ENCODE measurements at regions not wholly inside any gene's neighbourhood (a gene's known extent, or its start where the extent isn't known, plus 50 kb on each side); places are given as distances from the start of the nearest gene placed in this dataset.

DNA sequence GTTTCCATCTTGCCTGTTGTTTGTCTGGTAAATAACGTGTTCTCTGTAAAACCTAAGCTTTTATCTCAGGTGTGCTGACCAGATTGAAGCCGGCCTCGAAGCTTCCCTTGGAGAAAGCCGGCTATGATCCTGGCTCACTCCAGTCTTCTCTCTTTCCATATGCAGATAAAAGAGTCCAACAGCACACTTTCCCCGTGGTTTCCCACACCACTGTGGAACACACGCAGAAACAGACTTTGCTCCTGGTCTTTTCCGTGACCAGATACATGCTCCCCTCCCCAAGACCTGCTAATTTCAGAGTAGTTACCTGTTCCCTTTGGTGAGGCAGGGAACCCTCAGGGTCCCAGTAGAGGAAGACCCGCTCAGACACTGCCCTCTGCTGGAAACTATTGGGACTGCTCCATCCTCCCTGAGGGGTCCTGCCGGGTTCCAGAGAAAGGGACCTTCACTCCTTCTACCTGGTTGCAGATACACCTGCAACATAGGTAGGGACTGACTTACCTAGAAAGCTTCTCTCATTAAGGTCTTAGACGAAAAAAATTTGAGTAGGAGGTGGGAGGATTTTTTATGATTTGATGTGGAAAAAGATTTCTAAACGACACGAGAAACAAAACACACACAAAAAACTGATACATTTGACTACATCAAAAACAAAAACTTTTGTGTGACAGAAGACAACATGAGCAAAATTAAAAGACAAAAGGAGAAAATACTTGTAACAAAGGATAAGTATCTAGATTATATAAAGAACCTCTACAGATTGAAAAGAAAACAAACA, 415.4 kb upstream of the CCDC196 start:
- no peaks in the 10 kb centered on the region for H3K9me3 Mint-ChIP-seq
- H3K4me1 Mint-ChIP-seq: no peaks in the 10 kb centered on the region
- H3K27me3 Mint-ChIP-seq: peaks cover 6% of the 10 kb centered on the region
- H3K4me3 Mint-ChIP-seq: no peak overlapping the region
- peak; percentile 78 for DNase-seq
- no peaks in the 10 kb centered on the region for H3K36me3 Mint-ChIP-seq (ENCODE audit: low read depth)
- peak; percentile 66 for ATAC-seq
- no peak overlapping the region for H3K27ac Mint-ChIP-seq

DNA sequence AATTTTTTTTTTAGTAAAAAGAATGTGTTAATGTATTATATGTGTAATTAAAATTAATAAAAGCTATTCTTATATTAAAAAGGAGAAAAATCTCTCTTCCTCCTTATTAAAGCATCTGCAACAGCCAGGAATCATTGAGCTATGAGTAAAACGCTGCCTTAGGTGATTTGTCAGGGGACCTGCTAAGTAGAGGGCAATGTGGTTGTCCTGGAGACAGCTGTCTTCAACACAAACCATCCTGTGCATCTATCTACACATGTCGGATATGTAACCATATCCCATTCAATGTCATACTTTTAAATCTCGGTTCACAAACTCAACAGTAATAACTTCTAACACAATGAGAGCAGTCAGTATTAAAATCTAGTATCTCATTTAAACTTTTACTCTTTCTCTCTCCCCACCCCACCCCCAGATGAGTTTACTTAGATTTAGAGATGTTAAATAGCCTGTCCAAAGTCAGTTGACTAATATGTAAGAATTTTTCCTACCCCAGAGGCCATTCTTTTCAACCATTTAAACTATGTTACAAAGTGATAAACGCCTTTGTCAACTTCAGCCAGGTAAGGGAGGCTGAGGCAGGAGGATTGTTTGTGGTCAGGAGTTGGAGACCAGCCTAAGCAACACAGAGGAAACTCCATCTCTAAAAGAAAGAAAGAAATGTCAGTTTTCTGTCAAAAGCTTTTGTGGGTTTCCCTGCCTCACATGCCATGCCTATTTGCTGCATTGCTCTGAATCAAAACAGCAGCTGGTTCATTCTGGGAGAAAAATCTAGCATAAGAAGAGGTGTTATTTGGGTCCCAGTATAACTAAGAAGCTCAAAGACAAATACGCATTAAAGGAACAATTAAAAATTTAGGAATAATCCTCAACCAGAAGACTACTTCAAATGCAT, 413.7 kb upstream of the CCDC196 start:
- H3K36me3 Mint-ChIP-seq (ENCODE audit: low read depth): no peaks in the 10 kb centered on the region
- no peak for DNase-seq
- ATAC-seq: no peak
- H3K27me3 Mint-ChIP-seq: peaks cover 6% of the 10 kb centered on the region
- no peaks in the 10 kb centered on the region for H3K4me1 Mint-ChIP-seq
- H3K9me3 Mint-ChIP-seq: no peaks in the 10 kb centered on the region
- no peak overlapping the region for H3K4me3 Mint-ChIP-seq
- H3K27ac Mint-ChIP-seq: no peak overlapping the region

DNA sequence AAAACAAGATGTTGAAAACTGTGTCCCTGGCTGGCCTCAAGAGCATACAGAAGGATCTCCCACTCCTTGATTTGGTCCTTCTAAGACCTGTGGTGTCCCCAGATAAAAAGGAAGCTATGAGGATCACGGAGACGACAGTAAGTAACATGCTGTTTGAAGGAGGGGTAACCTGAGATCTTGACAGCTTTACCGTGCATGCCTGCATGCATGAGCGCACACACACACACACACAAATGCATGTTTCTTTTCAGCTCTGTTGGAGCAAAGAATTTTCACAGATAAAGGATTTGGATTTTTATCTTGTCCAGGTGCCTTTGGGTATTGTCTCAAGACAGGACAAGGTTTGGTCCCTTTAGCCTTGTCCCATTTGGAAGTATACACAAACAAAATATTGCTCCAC, 411.6 kb upstream of the CCDC196 start:
- no peak for ATAC-seq
- DNase-seq: no peak
- Mint-ChIP-seq H3K9me3 (no peaks in the 10 kb centered on the region), H3K36me3 (ENCODE audit: low read depth) (no peaks in the 10 kb centered on the region), H3K27ac (no peak overlapping the region), H3K4me1 (no peaks in the 10 kb centered on the region), H3K27me3 (peaks cover 6% of the 10 kb centered on the region), H3K4me3 (no peak overlapping the region)

DNA sequence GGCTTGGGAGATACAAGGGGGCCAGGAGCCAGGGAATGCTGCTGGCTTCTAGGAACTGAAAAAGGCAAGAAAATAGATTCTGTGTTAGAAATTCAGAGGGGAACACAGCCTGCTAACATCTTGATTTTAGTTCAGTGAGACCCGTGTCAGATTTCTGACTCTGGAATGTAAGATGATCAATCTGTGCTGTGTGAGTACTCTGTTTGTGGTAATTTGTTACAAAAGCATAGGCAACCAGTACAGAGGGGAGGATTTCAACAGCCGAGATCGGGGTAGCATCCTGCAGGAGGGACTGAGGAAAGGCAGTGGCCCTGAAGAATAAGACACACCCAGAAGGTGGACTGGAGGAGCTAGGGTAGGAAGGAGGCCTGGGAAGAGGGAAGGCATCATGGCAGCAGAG, 410.0 kb upstream of the CCDC196 start:
- Mint-ChIP-seq H3K4me3 (no peak overlapping the region), H3K4me1 (no peaks in the 10 kb centered on the region), H3K9me3 (no peaks in the 10 kb centered on the region), H3K36me3 (ENCODE audit: low read depth) (no peaks in the 10 kb centered on the region), H3K27me3 (peaks cover 2% of the 10 kb centered on the region), H3K27ac (no peak overlapping the region)
- no peak for ATAC-seq
- no peak for DNase-seq

DNA sequence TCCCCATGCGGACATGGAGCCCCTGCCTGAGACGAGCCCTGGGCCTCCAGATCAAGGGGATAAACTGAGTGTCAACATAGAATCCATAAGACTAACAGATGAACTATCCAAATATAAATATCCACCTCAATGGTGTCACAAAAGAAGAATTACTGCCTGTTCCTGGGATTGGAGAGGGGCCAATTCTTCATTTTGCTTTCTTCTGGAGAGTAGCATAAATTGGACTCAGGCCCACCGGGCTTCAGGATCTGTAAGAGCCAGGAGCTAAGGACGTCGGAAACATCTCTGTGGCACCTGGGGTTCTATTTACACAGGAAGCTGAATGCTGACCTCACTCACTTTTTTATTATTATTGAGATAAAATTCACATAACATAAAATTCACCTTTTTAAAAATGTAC, 408.2 kb upstream of the CCDC196 start:
- H3K9me3 Mint-ChIP-seq: no peaks in the 10 kb centered on the region
- no peak overlapping the region for H3K4me3 Mint-ChIP-seq
- DNase-seq (no peak), ATAC-seq (no peak)
- no peaks in the 10 kb centered on the region for H3K36me3 Mint-ChIP-seq (ENCODE audit: low read depth)
- H3K4me1 Mint-ChIP-seq: no peaks in the 10 kb centered on the region
- peaks cover 2% of the 10 kb centered on the region for H3K27me3 Mint-ChIP-seq
- no peak overlapping the region for H3K27ac Mint-ChIP-seq

DNA sequence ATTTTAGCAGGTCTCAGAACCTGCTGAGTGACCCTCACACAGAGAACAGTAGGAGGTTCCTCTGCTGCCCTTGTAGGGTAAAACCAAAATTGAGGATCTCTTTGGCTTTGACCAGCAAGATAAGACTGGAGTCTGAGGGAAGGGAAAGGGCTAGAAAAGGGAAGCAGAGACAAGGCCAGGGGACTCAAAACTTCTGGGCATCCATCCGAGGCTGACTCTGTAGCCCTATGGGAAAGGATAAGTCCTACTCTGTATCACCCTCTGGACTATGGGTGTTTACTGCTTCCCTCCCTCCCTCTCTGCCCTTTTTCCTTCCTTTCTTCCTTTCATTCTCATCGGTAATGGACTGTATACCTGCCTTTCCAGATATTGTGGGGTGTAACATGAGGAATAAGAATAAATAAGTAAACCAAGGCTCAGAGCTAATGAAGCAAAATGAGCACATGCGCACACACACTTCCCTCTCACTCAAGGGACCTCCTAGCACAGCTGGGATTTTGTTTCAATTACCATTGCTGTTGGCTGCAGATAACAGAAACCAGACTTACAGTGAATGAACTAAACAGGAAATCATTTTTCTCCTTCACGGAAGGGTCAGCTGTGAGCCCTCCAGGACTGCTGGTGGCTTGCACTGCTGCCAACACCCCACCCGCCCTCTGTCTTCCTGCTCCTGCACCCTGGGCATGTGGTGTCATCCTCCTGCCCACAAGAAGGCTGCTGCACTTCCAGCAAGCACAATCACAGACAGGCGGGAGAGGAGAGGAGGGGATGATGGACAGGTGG, 404.4 kb upstream of the CCDC196 start:
- Mint-ChIP-seq H3K27me3 (peaks cover 5% of the 10 kb centered on the region), H3K27ac (no peak overlapping the region), H3K9me3 (peaks cover 3% of the 10 kb centered on the region), H3K4me3 (no peak overlapping the region), H3K4me1 (no peaks in the 10 kb centered on the region), H3K36me3 (ENCODE audit: low read depth) (no peaks in the 10 kb centered on the region)
- ATAC-seq: no peak
- DNase-seq: no peak

GRCh38 chr14:66085224-66085623, 400.9 kb upstream of the CCDC196 start:
- no peak for ATAC-seq
- Mint-ChIP-seq H3K27me3 (peaks cover 3% of the 10 kb centered on the region), H3K36me3 (ENCODE audit: low read depth) (no peaks in the 10 kb centered on the region), H3K27ac (no peak overlapping the region), H3K9me3 (peaks cover 3% of the 10 kb centered on the region), H3K4me1 (no peaks in the 10 kb centered on the region), H3K4me3 (no peak overlapping the region)
- DNase-seq: no peak

- ATAC-seq (no peak), DNase-seq (no peak)
- H3K4me3 Mint-ChIP-seq: no peak overlapping the region
- no peaks in the 10 kb centered on the region for H3K36me3 Mint-ChIP-seq (ENCODE audit: low read depth)
- no peak overlapping the region for H3K27ac Mint-ChIP-seq
- peaks cover 3% of the 10 kb centered on the region for H3K27me3 Mint-ChIP-seq
- no peaks in the 10 kb centered on the region for H3K4me1 Mint-ChIP-seq
- H3K9me3 Mint-ChIP-seq: peaks cover 3% of the 10 kb centered on the region
These were observed 400.5 kb upstream of the CCDC196 start for GRCh38 chr14:66085665-66086064.

- peaks cover 3% of the 10 kb centered on the region for H3K27me3 Mint-ChIP-seq
- no peak overlapping the region for H3K27ac Mint-ChIP-seq
- H3K36me3 Mint-ChIP-seq (ENCODE audit: low read depth): no peaks in the 10 kb centered on the region
- DNase-seq (no peak), ATAC-seq (no peak)
- peaks cover 3% of the 10 kb centered on the region for H3K9me3 Mint-ChIP-seq
- no peak overlapping the region for H3K4me3 Mint-ChIP-seq
- H3K4me1 Mint-ChIP-seq: no peaks in the 10 kb centered on the region
These were observed 398.9 kb upstream of the CCDC196 start for GRCh38 chr14:66087231-66087630.

- no peak for DNase-seq
- no peaks in the 10 kb centered on the region for H3K4me1 Mint-ChIP-seq
These were observed 397.5 kb upstream of the CCDC196 start for GRCh38 chr14:66088656-66089055.

DNA sequence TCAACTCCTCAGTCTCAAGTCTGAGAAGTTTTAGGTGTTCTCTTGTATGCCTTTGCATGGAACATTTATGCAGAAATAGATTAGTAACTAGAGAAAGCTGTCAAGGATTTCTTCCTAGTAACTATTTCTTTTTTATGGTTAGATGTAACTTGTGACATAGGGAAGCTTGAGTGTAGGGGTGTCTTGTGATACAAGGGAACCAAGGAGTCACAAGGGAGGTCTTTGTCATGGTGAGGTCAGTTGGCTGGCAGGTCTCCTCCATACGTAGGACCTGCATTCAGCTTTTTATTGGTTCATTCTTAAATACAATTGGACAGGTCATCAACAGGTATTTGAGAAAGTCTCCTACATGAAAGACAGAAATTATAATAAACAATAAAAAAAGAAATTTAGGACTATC, 394.0 kb upstream of the CCDC196 start:
- Mint-ChIP-seq H3K27ac (no peak overlapping the region), H3K4me1 (no peaks in the 10 kb centered on the region), H3K4me3 (no peak overlapping the region), H3K36me3 (ENCODE audit: low read depth) (no peaks in the 10 kb centered on the region), H3K27me3 (peaks cover 4% of the 10 kb centered on the region), H3K9me3 (no peaks in the 10 kb centered on the region)
- DNase-seq (no peak), ATAC-seq (no peak)

More at GRCh38 chr14:66088656-66089055, 397.5 kb upstream of the CCDC196 start:
- no peak overlapping the region for H3K4me3 Mint-ChIP-seq
- peaks cover 3% of the 10 kb centered on the region for H3K27me3 Mint-ChIP-seq
- H3K27ac Mint-ChIP-seq: no peak overlapping the region
- H3K36me3 Mint-ChIP-seq (ENCODE audit: low read depth): no peaks in the 10 kb centered on the region
- peaks cover 3% of the 10 kb centered on the region for H3K9me3 Mint-ChIP-seq
- no peak for ATAC-seq

DNA sequence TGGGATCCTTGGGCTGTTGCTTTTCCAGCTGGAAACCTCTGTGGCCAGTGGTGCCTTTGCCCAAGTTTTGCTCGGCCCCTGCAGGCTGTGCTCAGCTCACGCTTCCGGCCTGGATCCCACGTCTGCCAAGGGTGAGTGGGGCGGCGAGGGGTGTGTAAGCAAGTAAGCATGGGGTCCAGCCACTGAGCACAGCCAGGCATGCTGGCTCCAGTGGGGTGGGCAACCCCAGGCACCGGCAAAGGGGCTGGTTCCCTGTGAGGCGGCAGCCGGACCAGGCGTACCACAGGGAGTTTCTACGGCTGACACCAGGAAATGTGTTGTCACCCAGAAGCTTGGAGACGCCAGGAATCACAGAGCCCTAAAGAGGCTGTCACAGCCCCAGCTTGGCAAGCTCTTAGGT, 393.4 kb upstream of the CCDC196 start:
- Mint-ChIP-seq H3K36me3 (ENCODE audit: low read depth) (no peaks in the 10 kb centered on the region), H3K27me3 (peaks cover 4% of the 10 kb centered on the region), H3K4me1 (no peaks in the 10 kb centered on the region), H3K27ac (no peak overlapping the region), H3K9me3 (no peaks in the 10 kb centered on the region), H3K4me3 (no peak overlapping the region)
- DNase-seq: no peak
- ATAC-seq: no peak

GRCh38 chr14:66094001-66094727, 392.0 kb upstream of the CCDC196 start:
- no peaks in the 10 kb centered on the region for H3K4me1 Mint-ChIP-seq
- no peak overlapping the region for H3K4me3 Mint-ChIP-seq
- ATAC-seq (no peak), DNase-seq (no peak)
- no peaks in the 10 kb centered on the region for H3K36me3 Mint-ChIP-seq (ENCODE audit: low read depth)
- peaks cover 4% of the 10 kb centered on the region for H3K27me3 Mint-ChIP-seq
- no peak overlapping the region for H3K27ac Mint-ChIP-seq
- no peaks in the 10 kb centered on the region for H3K9me3 Mint-ChIP-seq

GRCh38 chr14:66099451-66099850, 386.7 kb upstream of the CCDC196 start:
- H3K27me3 Mint-ChIP-seq: peaks cover 4% of the 10 kb centered on the region
- no peaks in the 10 kb centered on the region for H3K36me3 Mint-ChIP-seq (ENCODE audit: low read depth)
- H3K4me3 Mint-ChIP-seq: no peak overlapping the region
- no peaks in the 10 kb centered on the region for H3K9me3 Mint-ChIP-seq
- H3K4me1 Mint-ChIP-seq: peaks cover 4% of the 10 kb centered on the region
- DNase-seq (no peak), ATAC-seq (no peak)
- no peak overlapping the region for H3K27ac Mint-ChIP-seq

Measured in activated naive CD8-positive, alpha-beta T cell treated with anti-CD3 and anti-CD28 coated beads, Interleukin-2, amount 50 U/mL, for 24 hours (primary cell).